ENCODE measurements at regions not wholly inside any gene's neighbourhood (a gene's known extent, or its start where the extent isn't known, plus 50 kb on each side); places are given as distances from the start of the nearest gene placed in this dataset.

GRCh38 chr2:24421668-24422067 lies 61.3 kb upstream of the ITSN2 start:
- no peaks in the 10 kb centered on the region for H3K4me1 ChIP-seq (ENCODE audit: insufficient read depth)
- no peaks in the 10 kb centered on the region for H3K79me2 ChIP-seq
- H3K9me2 ChIP-seq (replicated peaks; ENCODE audit: insufficient read depth): no peaks in the 10 kb centered on the region
- no peak overlapping the region for H3K27ac ChIP-seq
- 24% methylated on average over 4 of the region's 4 CpGs for WGBS (ENCODE audit: low lambda C conversion rate, missing lambda C conversion rate)
- no peaks in the 10 kb centered on the region for H3K9me3 ChIP-seq (ENCODE audit: low read depth)
- no peak overlapping the region for H3K4me3 ChIP-seq
- H4K20me1 ChIP-seq (ENCODE audit: insufficient read depth, poor library complexity, severe bottlenecking): no peaks in the 10 kb centered on the region
- no peaks in the 10 kb centered on the region for H3K36me3 ChIP-seq (replicated peaks; ENCODE audit: insufficient read depth, low read depth)
- no peak overlapping the region for H3K4me2 ChIP-seq
- DNase-seq (ENCODE audit: low spot score): peak; percentile 73
- no peak overlapping the region for H2AFZ ChIP-seq
- no peaks in the 10 kb centered on the region for H3K27me3 ChIP-seq
- TF ChIP-seq EZH2phosphoT487 (IDR thresholded peaks at IDR 0.05; ENCODE audit: low read depth, severe bottlenecking, unreplicated experiment) (no peak), CTCF (IDR thresholded peaks at IDR 0.05; ENCODE audit: poor library complexity) (peak; percentile 57)

- no peaks in the 10 kb centered on the region for H3K4me1 ChIP-seq (ENCODE audit: insufficient read depth)
- no peaks in the 10 kb centered on the region for H3K9me3 ChIP-seq (ENCODE audit: low read depth)
- no peaks in the 10 kb centered on the region for H3K36me3 ChIP-seq (replicated peaks; ENCODE audit: insufficient read depth, low read depth)
- no peak for DNase-seq (ENCODE audit: low spot score)
- H2AFZ ChIP-seq: no peak overlapping the region
- no peak overlapping the region for H3K4me2 ChIP-seq
- WGBS (ENCODE audit: low lambda C conversion rate, missing lambda C conversion rate): 97% methylated on average over 1 of the region's 1 CpG
- H4K20me1 ChIP-seq (ENCODE audit: insufficient read depth, poor library complexity, severe bottlenecking): no peaks in the 10 kb centered on the region
- H3K27me3 ChIP-seq: no peaks in the 10 kb centered on the region
- H3K27ac ChIP-seq: no peak overlapping the region
- no peaks in the 10 kb centered on the region for H3K9me2 ChIP-seq (replicated peaks; ENCODE audit: insufficient read depth)
- H3K4me3 ChIP-seq: no peak overlapping the region
- TF ChIP-seq CTCF (IDR thresholded peaks at IDR 0.05; ENCODE audit: poor library complexity): no peak
- H3K79me2 ChIP-seq: no peaks in the 10 kb centered on the region
Observed at GRCh38 chr2:24420373-24420772, 60.0 kb upstream of the ITSN2 start.

- Histone ChIP-seq H3K9me2 (replicated peaks; ENCODE audit: insufficient read depth) (no peaks in the 10 kb centered on the region), H3K4me1 (ENCODE audit: insufficient read depth) (no peaks in the 10 kb centered on the region), H3K36me3 (replicated peaks; ENCODE audit: insufficient read depth, low read depth) (no peaks in the 10 kb centered on the region), H3K9me3 (ENCODE audit: low read depth) (no peaks in the 10 kb centered on the region), H4K20me1 (ENCODE audit: insufficient read depth, poor library complexity, severe bottlenecking) (no peaks in the 10 kb centered on the region), H3K4me2 (no peak overlapping the region), H2AFZ (no peak overlapping the region), H3K27me3 (no peaks in the 10 kb centered on the region), H3K79me2 (no peaks in the 10 kb centered on the region), H3K27ac (no peak overlapping the region), H3K4me3 (no peak overlapping the region)
- TF ChIP-seq EZH2 (IDR thresholded peaks at IDR 0.05; ENCODE audit: borderline replicate concordance) (no peak), EZH2phosphoT487 (IDR thresholded peaks at IDR 0.05; ENCODE audit: low read depth, severe bottlenecking, unreplicated experiment) (no peak), CTCF (IDR thresholded peaks at IDR 0.05; ENCODE audit: poor library complexity) (no peak)
- WGBS (ENCODE audit: low lambda C conversion rate, missing lambda C conversion rate): 43% methylated on average over 2 of the region's 2 CpGs
- DNase-seq (ENCODE audit: low spot score): peak; percentile 35
Observed at GRCh38 chr2:24418166-24418841, 58.0 kb upstream of the ITSN2 start.

- Histone ChIP-seq H2AFZ (no peak overlapping the region), H3K9me3 (ENCODE audit: low read depth) (no peaks in the 10 kb centered on the region), H3K4me2 (no peak overlapping the region), H3K36me3 (replicated peaks; ENCODE audit: insufficient read depth, low read depth) (no peaks in the 10 kb centered on the region), H3K79me2 (no peaks in the 10 kb centered on the region), H3K9me2 (replicated peaks; ENCODE audit: insufficient read depth) (no peaks in the 10 kb centered on the region), H3K4me3 (no peak overlapping the region), H3K4me1 (ENCODE audit: insufficient read depth) (no peaks in the 10 kb centered on the region), H3K27ac (no peak overlapping the region), H4K20me1 (ENCODE audit: insufficient read depth, poor library complexity, severe bottlenecking) (no peaks in the 10 kb centered on the region), H3K27me3 (no peaks in the 10 kb centered on the region)
- 97% methylated on average over 3 of the region's 3 CpGs for WGBS (ENCODE audit: low lambda C conversion rate, missing lambda C conversion rate)
- DNase-seq (ENCODE audit: low spot score): no peak
- TF ChIP-seq CTCF (IDR thresholded peaks at IDR 0.05; ENCODE audit: poor library complexity): no peak
- TF ChIP-seq EZH2phosphoT487 (IDR thresholded peaks at IDR 0.05; ENCODE audit: low read depth, severe bottlenecking, unreplicated experiment): no peak
- TF ChIP-seq EZH2 (IDR thresholded peaks at IDR 0.05; ENCODE audit: borderline replicate concordance): no peak
Observed at GRCh38 chr2:24412812-24413211, 52.5 kb upstream of the ITSN2 start.
